Right kidney (tissue), 1 donor: ENCODE measurements at regions not wholly inside any gene's neighbourhood (a gene's known extent, or its start where the extent isn't known, plus 50 kb on each side); places are given as distances from the start of the nearest gene placed in this dataset.
"Not testable (repeated sequence)": the region's sequence is repeated elsewhere in the genome, so short reads cannot be mapped to it uniquely, and the experiment has no call there.

Experiments used
- DNase-seq: peaks from one replicate; pipeline ENCODE4 v3.0.0-alpha.2; 2016

GRCh38 chr7:45268013-45268412 is 110.4 kb downstream of the RAMP3 start:
- DNase-seq, result no peak

GRCh38 chr7:45269192-45269591 is 111.6 kb downstream of the RAMP3 start:
- DNase-seq, result no peak

- DNase-seq, result no peak
Observed at GRCh38 chr7:45278763-45279398, 121.3 kb downstream of the RAMP3 start.

GRCh38 chr7:45289611-45290010 is 132.0 kb downstream of the RAMP3 start:
- DNase-seq, result not testable (repeated sequence)

GRCh38 chr7:45290880-45291279 is 133.3 kb downstream of the RAMP3 start:
- no peak for DNase-seq

- no peak for DNase-seq
Observed at GRCh38 chr7:45292481-45292880, 134.9 kb downstream of the RAMP3 start.

GRCh38 chr7:45293295-45293942 is 135.8 kb downstream of the RAMP3 start:
- DNase-seq, result no peak

GRCh38 chr7:45294559-45294958 is 137.0 kb downstream of the RAMP3 start:
- DNase-seq, result no peak

- no peak for DNase-seq
Observed at GRCh38 chr7:45295222-45295621, 137.6 kb downstream of the RAMP3 start.

- DNase-seq, result no peak
Observed at GRCh38 chr7:45296748-45297147, 139.2 kb downstream of the RAMP3 start.

GRCh38 chr7:45306752-45307305 is 149.2 kb downstream of the RAMP3 start:
- no peak for DNase-seq

- no peak for DNase-seq
Observed at GRCh38 chr7:45311597-45311996, 154.0 kb downstream of the RAMP3 start.

- DNase-seq, result not testable (repeated sequence)
Observed at GRCh38 chr7:45315512-45315911, 157.9 kb downstream of the RAMP3 start.

GRCh38 chr7:45324683-45325237 is 167.2 kb downstream of the RAMP3 start:
- no peak for DNase-seq

- no peak for DNase-seq
Observed at GRCh38 chr7:45325378-45325777, 167.8 kb downstream of the RAMP3 start.

- no peak for DNase-seq
Observed at GRCh38 chr7:45328403-45328981, 170.9 kb downstream of the RAMP3 start.

- DNase-seq, result no peak
Observed at GRCh38 chr7:45331563-45331962, 174.0 kb downstream of the RAMP3 start.

- not testable (repeated sequence) for DNase-seq
Observed at GRCh38 chr7:45335024-45335423, 177.4 kb downstream of the RAMP3 start.

GRCh38 chr7:45342236-45342635 is 184.6 kb downstream of the RAMP3 start:
- no peak for DNase-seq

GRCh38 chr7:45343746-45344145 is 186.2 kb downstream of the RAMP3 start:
- DNase-seq, result no peak

- no peak for DNase-seq
Observed at GRCh38 chr7:45347804-45348203, 190.2 kb downstream of the RAMP3 start.

GRCh38 chr7:45349090-45349489 is 191.5 kb downstream of the RAMP3 start:
- no peak for DNase-seq

- no peak for DNase-seq
Observed at GRCh38 chr7:45350896-45351295, 193.3 kb downstream of the RAMP3 start.
